DMS79 (cell line): ENCODE measurements at regions not wholly inside any gene's neighbourhood (a gene's known extent, or its start where the extent isn't known, plus 50 kb on each side); places are given as distances from the start of the nearest gene placed in this dataset.
"Not testable (repeated sequence)": the region's sequence is repeated elsewhere in the genome, so short reads cannot be mapped to it uniquely, and the experiment has no call there.

Source experiments
- DNase-seq: peaks from one replicate; lab custom pipeline; 2025; lab: John Stamatoyannopoulos, UW

DNA sequence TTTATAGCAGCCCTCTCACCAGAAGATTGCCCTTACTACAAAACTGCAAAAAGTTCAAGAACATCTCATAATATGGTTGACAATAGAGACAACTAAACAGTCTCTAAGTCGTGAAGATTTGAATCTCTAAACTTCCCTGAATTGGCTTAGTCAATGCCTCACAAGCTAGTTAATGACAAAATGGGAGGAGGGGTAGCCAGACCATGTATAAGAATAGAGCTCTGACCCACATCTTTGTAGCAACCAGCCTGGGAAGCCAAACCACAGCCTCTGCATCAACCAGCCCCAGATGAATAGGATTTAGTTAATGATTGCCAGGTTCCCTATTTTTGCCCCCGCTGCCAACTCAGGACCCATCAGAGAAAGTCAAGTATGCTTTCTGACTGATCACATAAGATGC lies 1265.9 kb upstream of the PCDH10 start:
- DNase-seq, result not testable (repeated sequence)

DNA sequence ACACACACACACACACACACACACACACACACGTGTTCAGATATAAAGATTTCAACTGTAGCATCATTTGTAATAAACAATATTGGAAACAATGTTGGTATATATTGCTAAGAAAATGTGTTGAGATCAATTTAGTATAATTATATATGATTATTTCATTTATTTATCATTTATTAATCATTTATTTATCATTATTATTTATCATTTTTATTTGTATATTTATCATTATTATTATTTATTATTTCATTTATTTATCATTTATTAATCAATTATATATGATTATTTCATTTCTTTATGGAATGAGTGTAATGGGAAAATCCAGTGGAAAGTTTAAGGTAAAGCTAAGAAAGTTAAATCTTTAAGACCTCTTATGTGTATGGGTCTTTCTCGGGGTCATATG lies 1223.4 kb upstream of the PCDH10 start:
- DNase-seq, result not testable (repeated sequence)

DNA sequence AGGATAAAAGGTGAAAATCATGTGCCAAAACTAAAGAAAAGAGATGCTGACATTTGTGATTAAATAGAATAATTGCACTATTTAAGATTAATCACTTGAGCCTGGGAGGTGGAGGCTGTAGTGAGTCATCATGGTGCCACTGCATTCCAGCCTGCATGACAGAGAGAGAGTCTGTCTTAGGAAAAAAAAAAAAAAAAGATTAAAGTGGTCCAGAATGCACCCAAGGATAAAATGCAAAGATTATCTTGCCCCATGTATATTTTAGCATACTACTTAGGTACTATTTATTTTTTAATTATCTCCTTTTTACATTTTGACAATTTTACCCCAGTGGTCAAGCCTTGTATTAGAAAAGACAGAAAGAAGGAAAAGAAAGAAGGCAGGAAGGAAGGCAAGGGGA lies 1181.4 kb upstream of the PCDH10 start:
- DNase-seq, result not testable (repeated sequence)

DNA sequence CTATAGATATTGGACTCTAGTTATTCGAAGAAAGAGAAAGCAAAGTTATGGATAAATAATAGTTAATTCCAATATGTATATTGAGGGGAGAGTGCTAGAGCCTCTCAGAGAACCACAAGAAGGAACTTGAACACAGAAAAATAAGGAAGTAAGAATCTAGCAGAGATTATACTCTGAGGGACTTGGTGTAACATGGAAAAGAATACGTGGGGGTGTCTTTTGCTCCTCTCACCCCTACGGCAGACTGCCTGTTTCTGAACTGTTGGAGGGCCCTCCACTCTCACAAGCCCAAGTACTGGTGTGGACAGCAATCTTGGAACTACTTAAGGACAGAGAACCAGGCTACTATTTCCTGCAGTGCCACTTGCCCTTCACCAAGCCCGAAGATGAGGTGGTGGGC lies 1174.4 kb upstream of the PCDH10 start:
- no peak for DNase-seq

DNA sequence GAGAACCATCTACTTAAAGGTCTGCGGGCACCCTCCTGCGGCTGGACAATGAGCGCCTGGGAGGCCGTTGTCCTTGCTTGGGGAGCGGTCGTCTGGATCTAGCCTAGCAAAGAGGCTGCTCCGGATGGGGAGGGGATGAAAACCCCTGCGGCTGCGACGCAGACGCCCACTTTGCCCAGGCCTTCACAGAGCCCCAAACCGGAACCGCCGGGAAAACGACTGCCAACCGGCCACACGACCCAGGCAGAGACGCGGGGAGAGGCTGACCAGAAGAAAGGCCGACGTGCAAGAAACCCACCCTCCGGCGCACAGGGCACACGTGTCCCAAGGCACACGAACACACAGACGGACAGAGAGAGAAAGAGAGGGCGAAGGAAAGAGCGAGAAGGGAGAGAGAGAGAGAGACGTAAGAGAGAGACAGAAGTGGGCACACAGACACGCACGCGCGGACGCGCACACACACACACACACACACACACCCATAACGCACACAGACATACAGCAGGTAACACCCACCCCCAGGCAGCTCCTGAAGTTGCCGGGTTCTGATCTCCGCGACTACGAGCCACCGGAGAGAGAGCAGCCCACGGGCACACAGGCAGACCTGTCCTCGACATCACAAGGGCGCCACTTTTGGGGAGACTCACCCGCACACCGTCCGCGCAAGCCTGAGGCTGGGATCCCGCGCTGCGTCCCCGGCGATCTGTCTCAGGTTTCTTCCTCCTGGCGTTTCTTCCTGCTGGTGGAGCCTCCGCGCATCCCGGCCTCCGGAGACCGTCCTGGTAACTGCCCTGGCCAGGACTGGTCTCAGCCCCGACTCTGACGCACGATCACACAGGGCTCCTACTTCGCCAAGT lies 1173.6 kb upstream of the PCDH10 start:
- not testable (repeated sequence) for DNase-seq

DNA sequence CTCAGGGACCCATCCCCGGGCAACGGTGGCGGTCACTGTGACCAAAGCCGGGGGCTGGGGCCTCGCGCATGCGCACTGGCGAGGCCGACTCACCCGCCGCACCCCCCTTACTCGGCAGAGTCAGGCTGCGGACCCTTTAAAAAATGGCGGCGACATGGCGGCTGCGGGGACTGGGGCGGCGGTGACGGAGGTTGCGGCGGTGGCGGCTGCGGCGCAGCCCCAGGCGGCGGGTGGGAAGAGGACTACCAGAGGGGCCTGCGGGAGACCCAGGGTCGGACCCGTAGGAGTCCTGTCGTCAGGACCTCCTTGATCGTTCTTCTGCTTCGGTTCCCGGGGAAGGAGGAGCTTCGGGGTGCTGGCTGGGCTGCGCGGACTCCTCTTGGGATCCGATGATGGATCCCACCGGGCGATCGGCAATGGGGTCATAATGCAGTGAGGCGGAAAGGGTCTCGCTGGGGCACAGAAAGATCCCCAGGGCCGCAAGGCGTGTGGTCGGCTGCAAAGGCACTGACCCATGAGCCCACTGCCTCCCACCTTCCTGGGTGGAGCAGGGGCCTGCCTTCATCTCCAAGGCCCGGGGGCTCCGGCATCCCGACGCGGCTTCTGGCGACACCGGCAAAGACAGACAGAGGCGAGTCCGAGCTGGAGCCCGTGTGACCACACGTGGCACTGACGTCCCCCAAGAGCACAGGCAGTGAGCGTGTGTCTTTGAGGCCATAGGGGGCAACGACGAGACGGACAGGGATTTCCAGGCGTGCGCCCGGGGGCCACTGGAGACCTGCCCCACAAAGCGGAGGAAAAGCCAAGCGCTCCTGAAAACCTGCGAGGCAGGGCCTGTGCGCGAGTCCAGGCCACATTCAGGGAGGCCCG lies 1172.7 kb upstream of the PCDH10 start:
- not testable (repeated sequence) for DNase-seq

DNA sequence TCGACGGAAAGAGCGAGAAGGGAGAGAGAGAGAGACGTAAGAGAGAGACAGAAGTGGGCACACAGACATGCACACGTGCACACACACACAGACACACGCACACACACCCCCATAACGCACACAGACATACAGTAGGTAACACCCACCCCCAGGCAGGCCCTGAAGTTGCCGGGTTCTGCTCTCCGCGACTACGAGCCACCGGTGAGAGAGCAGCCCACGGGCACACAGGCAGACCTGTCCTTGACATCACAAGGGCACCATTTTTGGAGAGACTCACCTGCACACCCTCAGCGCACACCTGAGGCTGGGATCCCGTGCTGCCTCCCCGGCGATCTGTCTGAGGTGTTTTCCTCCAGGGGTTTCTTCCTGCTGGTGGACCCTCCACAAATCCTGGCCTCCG lies 1171.0 kb upstream of the PCDH10 start:
- DNase-seq, result no peak

DNA sequence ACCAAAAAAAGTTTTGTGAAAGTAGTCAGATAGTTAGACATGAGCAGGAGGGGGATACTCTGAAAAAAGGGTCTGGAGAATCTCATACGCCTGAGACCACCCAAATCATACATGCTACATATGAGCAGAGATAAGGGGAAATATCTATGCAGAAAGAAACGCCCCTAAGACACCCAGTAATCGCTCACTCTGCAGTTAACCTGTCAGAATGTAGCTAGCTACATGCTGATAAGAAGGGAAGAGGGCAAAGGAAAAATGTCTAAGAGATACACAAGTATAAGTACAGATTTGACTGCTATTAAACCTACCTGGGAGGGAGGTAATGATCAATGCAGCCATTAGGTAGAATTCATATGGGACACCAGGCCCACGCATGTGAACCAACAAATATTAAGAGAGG lies 1159.5 kb upstream of the PCDH10 start:
- DNase-seq, result no peak

DNA sequence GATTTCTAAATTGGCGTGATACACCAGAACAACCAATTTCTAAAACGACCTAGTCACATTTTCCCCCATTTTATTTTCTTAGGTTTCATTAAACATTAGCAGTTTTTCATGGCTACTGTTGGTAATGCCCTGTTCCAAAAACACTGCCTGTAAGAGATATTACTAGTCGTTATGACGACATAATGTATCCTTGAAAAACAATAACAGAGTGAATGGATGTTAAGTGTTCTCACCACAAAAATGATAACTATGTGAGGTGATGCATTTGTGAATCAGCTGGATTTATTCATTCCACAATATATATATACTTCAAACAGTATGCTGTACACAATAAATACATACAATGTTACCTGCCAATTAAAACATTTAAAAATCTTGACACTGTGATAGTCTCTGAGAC lies 1147.6 kb upstream of the PCDH10 start:
- no peak for DNase-seq

DNA sequence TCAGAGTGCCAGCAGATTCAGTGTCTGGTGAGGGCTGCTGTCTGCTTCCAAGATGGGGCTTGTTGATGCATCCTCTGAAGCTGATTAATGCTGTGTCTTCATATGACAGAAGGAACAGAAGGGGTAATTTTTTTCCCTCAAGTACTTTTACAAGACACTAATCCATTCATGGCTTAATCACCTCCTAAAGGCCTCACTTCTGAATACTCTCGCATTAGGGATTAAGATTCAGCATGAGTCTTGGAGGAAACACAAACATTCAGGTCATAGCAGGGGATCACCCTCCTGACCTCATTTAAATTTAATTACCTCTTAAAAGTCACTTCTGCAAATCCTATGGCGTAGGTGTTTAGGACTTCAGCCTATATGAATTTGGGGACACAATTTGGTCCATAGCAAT lies 1145.5 kb upstream of the PCDH10 start:
- no peak for DNase-seq

DNA sequence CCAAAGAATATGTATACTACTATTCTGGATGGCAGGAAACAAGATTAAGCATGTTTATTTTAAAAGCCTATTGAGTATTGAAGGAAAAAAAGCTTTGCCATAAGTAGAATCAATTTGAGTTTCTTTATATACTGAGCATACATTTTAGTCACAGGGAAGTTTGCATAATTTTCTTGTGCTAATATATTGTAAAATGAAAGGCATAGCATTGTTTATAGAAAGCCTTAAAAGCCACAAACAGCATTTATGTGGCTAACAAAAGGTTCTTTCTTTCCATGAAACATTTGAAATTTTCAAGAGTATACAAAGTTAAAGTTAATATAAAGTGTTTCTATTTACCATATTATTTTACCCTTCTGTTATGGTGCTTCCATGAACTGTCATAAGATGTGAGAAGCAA lies 1133.8 kb upstream of the PCDH10 start:
- DNase-seq, result no peak

DNA sequence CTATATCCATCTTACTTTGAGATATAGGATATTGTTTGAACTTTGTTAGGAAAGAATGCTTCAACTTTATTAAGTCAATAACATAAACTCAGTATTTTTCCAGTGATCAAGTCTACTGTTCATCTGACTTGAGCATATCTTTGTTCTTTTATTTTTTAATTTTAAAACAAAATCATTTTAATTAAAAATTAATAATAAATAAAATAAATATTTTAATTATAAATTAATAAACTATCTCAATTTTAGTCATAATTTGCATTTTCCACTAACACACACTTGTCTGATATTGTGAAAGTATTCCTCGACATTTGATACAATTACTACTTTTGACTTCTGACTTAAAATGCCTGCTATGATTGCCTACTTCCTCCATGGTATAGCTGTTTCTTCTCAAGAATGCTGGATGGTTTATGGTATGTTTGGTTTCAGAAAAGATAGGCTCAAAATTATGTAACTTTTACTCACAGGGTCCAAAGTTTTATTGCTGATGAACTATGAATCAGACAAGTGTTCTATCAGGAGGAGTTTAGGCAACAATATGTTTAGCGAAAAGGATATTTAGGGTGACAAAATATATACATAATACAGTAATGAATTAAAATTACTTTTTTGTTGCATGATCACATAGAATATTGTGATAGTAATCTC lies 1132.3 kb upstream of the PCDH10 start:
- no peak for DNase-seq

DNA sequence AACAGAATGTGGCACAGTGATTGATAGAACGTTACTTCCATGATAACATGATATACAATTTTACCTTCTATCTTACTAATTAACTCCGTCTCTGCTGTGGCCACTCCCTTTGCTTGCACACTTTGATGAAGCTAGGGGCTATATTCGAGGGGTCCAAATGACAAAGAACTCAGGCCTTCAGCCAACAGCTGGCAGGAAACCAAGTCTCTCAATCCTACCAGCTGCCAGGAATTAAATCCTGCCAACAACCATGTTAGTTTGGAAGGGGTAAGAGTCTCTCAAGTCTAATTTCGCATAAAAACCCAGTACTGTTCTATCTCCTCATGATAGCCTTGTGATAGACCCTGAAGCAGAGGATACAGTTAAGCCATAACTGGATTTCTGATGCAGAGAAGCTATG lies 1122.9 kb upstream of the PCDH10 start:
- no peak for DNase-seq

DNA sequence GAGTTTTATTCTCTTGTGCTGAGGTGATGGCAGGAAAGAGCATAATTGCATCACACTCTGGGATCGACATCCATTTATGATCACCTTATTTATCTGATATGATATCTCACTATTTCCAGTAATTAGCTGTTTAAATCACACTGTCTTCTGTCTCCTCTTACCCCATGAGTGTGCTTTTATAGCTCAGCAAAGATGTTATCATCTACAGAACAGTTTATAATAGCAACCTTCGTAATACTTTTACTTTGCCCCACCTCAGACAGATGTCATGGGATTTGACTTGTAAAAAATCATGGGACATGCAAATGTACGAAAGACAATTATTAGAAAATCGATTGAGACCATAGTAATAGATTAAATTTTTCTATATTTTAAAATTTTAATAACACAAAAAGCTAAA lies 1122.3 kb upstream of the PCDH10 start:
- no peak for DNase-seq

DNA sequence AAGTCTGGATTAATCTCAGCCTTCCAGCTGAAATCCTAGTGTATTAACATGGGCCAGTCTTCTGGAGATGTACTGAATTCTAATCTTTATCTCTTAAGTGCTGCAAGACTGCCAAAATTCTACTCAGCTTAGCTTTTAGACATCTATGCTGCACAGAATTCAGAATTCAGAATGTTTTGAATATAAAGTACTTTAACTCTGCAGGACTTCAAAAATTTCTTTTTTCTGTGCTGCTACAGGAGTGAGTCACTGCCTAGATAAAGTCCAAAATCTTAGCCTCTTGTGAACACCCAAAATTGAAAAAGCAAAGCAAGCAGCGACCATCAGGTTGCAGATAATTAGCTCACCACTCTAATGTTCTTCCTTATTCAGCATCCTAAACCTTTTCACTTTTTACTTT lies 1092.6 kb upstream of the PCDH10 start:
- no peak for DNase-seq

DNA sequence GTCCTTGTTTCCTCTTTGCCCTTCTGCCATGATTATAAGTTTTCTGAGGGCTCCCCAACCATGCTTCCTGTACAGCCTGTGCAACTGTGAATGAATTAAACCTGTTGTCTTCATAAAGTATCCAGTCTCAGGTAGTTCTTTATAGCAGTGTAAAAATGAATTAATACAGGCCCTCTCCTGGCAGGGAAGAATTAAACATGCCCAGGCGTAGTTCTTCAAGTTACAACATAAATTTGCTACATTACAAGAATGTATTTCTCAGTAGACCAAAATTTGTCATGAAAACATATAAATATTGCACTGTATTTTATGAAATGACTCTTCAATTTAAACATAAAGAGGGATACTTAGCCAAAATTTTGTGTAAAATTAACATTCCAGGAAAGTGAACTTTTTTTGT lies 1089.9 kb upstream of the PCDH10 start:
- no peak for DNase-seq

DNA sequence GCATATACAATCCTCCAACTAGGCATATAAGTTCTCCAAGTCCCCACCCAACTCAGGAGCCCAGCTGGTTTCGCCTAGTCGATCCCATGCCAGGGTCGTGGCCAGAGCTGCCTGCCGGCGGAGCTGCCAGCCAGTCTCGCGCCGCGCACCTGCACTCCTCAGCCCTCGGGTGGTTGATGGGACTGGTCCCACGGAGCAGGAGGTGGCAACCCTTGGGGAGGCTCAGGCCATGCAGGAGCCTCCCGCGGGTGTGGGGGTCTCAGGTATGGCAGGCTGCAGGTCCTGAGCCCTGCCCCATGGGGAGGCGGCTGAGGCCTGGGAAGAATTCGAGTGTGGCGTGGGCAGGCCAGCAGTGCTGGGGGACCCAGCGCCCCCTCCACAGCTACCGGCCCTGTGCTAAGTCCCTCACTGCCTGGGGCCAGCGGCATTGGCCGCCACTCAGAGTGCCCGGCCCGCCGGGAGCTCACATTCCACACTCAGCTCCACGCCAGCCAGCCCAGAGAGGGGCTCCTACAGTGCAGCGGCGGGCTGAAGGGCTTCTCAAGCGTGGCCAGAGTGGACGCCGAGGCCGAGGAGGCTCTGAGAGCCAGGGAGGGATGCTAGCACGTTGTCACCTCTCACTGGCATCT lies 1086.4 kb upstream of the PCDH10 start:
- DNase-seq, result no peak

DNA sequence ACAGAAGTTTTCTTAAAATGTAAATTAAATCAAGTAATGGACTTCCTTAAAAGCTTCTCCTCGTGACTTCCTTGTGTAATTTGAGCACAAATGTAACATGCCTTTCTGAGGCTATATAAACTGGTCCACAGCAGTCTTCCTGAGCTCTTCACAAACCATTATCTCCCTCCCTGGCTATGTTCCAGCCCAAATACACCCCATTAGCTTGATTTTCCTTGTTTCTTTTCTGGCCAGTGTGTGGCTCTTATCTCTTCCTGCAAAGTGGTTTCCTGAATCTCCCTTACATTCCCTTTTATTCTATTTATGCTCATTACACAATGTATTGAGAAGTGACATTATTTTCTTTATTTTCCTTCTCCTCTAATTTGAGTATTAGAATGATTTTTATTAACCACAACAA lies 1085.3 kb upstream of the PCDH10 start:
- no peak for DNase-seq

DNA sequence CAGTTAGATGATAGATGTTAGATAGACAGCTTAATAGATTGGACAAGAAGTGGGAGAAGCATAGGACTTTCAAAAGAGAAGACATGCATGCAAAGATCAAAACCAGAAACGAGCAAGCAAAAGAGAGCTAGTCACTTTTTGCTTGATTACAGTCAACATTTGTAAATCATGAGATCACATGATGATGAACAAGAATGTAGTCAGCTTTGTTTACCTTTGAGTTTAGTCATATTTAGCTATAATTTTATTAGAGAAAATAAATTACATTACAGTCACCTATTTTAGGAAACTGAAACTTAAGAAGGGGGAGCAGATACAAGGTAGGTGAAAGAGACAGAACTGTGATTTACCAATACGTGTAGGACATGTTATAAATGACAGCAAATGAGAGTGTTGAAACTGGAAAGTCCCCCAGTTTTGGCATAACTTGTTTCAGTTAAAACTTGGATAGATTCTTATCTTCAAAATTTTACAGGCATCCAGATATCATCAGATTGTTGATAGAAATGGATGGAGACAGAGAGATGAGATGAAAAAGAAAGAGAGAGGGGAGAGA lies 1083.1 kb upstream of the PCDH10 start:
- DNase-seq, result no peak

DNA sequence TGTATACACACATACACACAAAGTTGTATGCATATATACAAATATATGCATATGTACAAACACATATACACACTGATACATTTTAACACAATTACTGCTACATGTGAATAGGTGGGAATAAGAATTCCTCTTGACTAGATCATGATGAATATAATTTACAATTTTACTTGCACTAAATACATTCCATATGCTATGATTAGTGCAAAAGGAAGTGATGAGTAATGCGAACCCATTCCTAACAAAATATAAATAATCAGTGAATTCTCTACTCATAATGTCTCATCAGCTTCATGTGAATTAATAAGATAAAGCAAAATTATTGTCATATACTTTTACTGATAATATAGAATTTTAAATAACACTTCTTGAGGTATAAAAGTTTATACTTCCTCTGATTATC lies 1077.3 kb upstream of the PCDH10 start:
- no peak for DNase-seq

DNA sequence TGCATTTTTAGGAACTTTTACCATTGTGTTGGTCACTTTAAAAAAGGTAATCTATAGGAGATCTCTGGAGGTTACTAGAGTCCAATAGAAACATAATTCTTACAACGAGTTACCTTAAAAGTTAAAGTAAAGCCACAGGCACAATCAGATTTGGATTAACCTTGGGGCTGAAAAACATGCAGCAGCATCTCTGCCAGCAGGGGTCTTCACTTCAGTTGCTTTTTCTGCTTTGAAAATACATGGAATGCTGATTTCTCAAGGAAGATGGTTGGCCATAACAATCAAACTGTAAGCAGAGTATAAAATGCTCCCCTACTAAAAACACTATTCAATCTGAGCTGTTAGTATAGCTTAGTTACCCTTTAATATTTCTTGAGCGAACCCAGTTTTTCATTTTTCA lies 1072.3 kb upstream of the PCDH10 start:
- DNase-seq, result no peak

DNA sequence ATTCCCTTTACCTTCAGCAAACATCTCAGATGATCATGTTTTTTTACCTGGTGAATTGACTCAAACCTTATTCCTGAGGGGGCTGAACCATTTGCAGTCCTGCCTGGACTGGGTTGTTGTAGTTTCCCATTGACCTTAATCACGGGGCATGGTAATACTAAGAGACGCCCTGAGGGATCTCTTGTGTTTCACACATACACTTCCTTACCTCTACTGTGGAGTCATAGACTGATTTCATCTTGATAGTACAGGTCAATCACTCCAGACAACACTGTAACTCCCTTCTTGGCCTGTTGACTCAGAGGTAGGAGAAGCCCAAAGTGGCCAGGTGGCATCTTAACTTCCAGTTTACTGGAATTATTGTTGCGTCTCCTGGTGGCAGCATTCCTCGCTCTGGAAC lies 1064.0 kb upstream of the PCDH10 start:
- DNase-seq, result no peak
